Caco-2 (cell line): ENCODE measurements at regions not wholly inside any gene's neighbourhood (a gene's known extent, or its start where the extent isn't known, plus 50 kb on each side); places are given as distances from the start of the nearest gene placed in this dataset.

Experiments
- BruUV-seq: library from RNA; stranded (reverse); fragments of 400-500 nt; replicated peaks from 2 replicates; lab custom pipeline; 2021; lab: Mats Ljungman, UMichigan
- CTCF ChIA-PET: fragments of 300-600 bp; sonication (Branson Sonifier 250); formaldehyde crosslinking; loops from one replicate; lab custom pipeline; 2022; ENCODE audit warnings: antibody characterized with exemption; lab: Charles Lee
- POLR2A ChIA-PET: fragments of 300-600 bp; sonication (Branson Sonifier 250); formaldehyde crosslinking; loops from one replicate; lab custom pipeline; 2022; ENCODE audit warnings: antibody characterized with exemption; lab: Charles Lee
- DNase-seq, 2 experiments: peaks; one replicate each; pipeline versions ENCODE4 v3.0.0 to v3.0.0-alpha.2; 2020 to 2022
- H3K27me3 ChIP-seq: replicated peaks from 2 replicates; pipeline ENCODE4 v1.6.0; 2011; ENCODE audit warnings: low read length; ENCODE audit not compliant: control insufficient read depth, insufficient read depth
- H3K36me3 ChIP-seq: 2 replicates; pipeline ENCODE4 v1.5.1; 2011; ENCODE audit warnings: low read length; ENCODE audit not compliant: control insufficient read depth, insufficient read depth
- H3K4me1 ChIP-seq: fragments of 250-450 bp; sonication (Bioruptor Pico); 2 replicates; pipeline ENCODE4 v1.5.1; 2020; ENCODE audit warnings: mild to moderate bottlenecking
- H3K4me3 ChIP-seq: 2 replicates; pipeline ENCODE4 v1.5.1; 2011; ENCODE audit warnings: low read depth, mild to moderate bottlenecking, control low read depth, low read length
- H3K9me3 ChIP-seq: fragments of 250-450 bp; sonication (Bioruptor Pico); 2 replicates; pipeline ENCODE4 v1.5.1; 2020; ENCODE audit warnings: mild to moderate bottlenecking, moderate library complexity
- H3K27ac Mint-ChIP-seq: one replicate; pipeline ENCODE4 v1.8.0; 2022; ENCODE audit warnings: mixed read lengths; ENCODE audit not compliant: unreplicated experiment
- H3K27me3 Mint-ChIP-seq: one replicate; pipeline ENCODE4 v1.8.0; 2022; ENCODE audit warnings: mixed read lengths; ENCODE audit not compliant: insufficient read depth, unreplicated experiment
- H3K36me3 Mint-ChIP-seq: one replicate; pipeline ENCODE4 v1.8.0; 2022; ENCODE audit warnings: mild to moderate bottlenecking, mixed read lengths; ENCODE audit not compliant: insufficient read depth, unreplicated experiment
- H3K4me1 Mint-ChIP-seq: one replicate; pipeline ENCODE4 v1.8.0; 2022; ENCODE audit warnings: low read depth, mixed read lengths; ENCODE audit not compliant: unreplicated experiment
- H3K4me3 Mint-ChIP-seq: one replicate; pipeline ENCODE4 v1.8.0; 2022; ENCODE audit warnings: mild to moderate bottlenecking, moderate library complexity, mixed read lengths; ENCODE audit not compliant: unreplicated experiment
- H3K9me3 Mint-ChIP-seq: one replicate; pipeline ENCODE4 v1.8.0; 2022; ENCODE audit warnings: mixed read lengths; ENCODE audit not compliant: unreplicated experiment
- CTCF ChIP-seq, 2 experiments: fragments of 200-600 bp in 1 of 2; IDR thresholded peaks; 1 replicate in 1 of 2; 2 replicates in 1 of 2; pipeline versions ENCODE4 v1.5.1 to v1.8.0; 2011 to 2022; ENCODE audit warnings: antibody characterized with exemption in 1 of 2, control low read depth in 1 of 2, inconsistent platforms in 1 of 2, low read depth in 1 of 2, low read length in 1 of 2, mild to moderate bottlenecking in 1 of 2, moderate library complexity in 1 of 2; ENCODE audit not compliant: insufficient read depth in 1 of 2, severe bottlenecking in 1 of 2, unreplicated experiment in 1 of 2
- intact Hi-C: fragments of 100-400 bp; cut with micrococcal nuclease; formaldehyde crosslinking; loops from one replicate; pipeline ENCODE4 v1.10.0; 2022; ENCODE audit not compliant: unreplicated experiment

DNA sequence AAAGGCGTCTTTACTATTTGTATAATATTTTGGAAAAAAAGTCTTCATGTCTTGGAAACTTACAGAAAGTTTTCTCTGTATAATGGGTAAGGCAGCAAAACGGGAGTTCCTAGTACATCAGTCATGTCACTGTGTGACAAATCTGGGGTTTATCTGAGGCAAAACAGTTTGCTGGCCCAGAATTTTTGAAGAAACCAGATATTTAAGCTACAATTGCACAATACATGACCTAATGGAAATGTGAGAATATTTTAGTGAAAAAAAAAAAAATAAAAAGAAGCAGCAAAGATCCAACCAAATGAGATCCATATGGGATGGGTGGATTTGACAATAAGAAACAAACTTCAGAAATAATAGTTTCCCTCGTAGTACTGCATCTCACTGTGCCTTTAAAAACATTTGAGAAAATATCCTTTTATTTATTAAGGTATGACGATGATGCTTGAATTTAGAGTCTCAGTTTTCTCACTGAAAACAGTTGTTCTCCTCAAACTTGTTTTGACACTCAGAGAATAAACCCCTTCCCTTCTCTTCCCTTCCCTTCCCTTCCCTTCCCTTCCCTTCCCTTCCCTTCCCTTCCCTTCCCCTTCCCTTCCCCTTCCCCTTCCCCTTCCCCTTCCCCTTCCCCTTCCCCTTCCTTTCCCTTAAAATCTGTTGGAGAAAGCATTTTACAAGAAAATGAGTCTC, 180.5 kb upstream of the TUT7 start:
- ChIA-PET POLR2A (no interaction called here), CTCF (no interaction called here)
- no peaks in the 10 kb centered on the region for H3K27me3 Mint-ChIP-seq
- TF ChIP-seq CTCF (IDR thresholded peaks at IDR 0.05; ENCODE audit: insufficient read depth in 1 of 2, low read depth in 1 of 2, low read length in 1 of 2, severe bottlenecking in 1 of 2, unreplicated experiment in 1 of 2), result no peak
- no peak for DNase-seq
- H3K36me3 Mint-ChIP-seq, result no peaks in the 10 kb centered on the region
- BruUV-seq, result no TSS peak
- Histone ChIP-seq H3K4me3 (no peak overlapping the region), H3K27me3 (no peaks in the 10 kb centered on the region), H3K4me1 (no peaks in the 10 kb centered on the region), H3K36me3 (no peaks in the 10 kb centered on the region), H3K9me3 (no peaks in the 10 kb centered on the region)
- intact Hi-C loops, result no loop called here
- H3K4me1 Mint-ChIP-seq, result no peaks in the 10 kb centered on the region
- no peak overlapping the region for H3K4me3 Mint-ChIP-seq
- no peak overlapping the region for H3K27ac Mint-ChIP-seq
- no peaks in the 10 kb centered on the region for H3K9me3 Mint-ChIP-seq

GRCh38 chr9:86531971-86532640, 177.9 kb upstream of the TUT7 start:
- Histone ChIP-seq H3K27me3 (no peaks in the 10 kb centered on the region), H3K4me3 (no peak overlapping the region), H3K36me3 (no peaks in the 10 kb centered on the region), H3K9me3 (no peaks in the 10 kb centered on the region), H3K4me1 (no peaks in the 10 kb centered on the region)
- intact Hi-C loops, result no loop called here
- no TSS peak for BruUV-seq
- DNase-seq, result no peak
- Mint-ChIP-seq H3K27me3 (peaks cover 6% of the 10 kb centered on the region), H3K36me3 (no peaks in the 10 kb centered on the region), H3K27ac (no peak overlapping the region), H3K9me3 (no peaks in the 10 kb centered on the region), H3K4me3 (no peak overlapping the region), H3K4me1 (no peaks in the 10 kb centered on the region)
- TF ChIP-seq CTCF (IDR thresholded peaks at IDR 0.05; ENCODE audit: insufficient read depth in 1 of 2, low read depth in 1 of 2, low read length in 1 of 2, severe bottlenecking in 1 of 2, unreplicated experiment in 1 of 2), result no peak
- ChIA-PET POLR2A (no interaction called here), CTCF (no interaction called here)

DNA sequence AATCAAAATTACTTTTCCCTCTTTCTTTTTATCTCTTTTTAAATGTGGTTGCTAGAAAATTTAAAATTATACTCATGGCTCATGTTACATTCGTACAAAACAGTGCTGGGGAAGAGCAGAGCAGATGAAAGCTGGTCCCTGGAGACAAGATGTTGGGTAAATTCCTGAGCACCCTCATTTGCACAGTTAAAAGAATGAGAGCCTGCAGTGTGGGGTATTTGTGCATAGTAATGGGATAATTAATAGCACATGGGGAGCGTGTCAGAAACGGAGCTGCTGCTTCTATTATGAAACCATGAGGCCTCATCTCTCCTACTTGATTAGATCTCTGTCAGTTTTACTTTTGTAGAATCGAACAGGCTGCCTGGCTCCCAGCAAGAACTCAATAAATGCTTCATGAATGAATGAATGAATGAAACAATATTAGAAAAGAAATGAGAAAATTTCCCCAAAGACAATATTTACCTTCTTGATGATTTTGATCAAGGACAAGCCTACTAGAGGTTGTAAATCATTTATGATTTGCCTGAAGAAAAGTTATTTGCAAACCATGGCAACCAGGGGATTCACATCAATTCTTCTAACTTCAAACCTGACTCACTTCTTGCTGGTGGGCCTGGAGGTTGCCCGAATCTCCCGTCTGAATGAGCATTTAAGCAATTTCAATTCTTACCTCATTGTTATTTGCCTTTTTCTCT, 177.2 kb upstream of the TUT7 start:
- no peak for TF ChIP-seq CTCF (IDR thresholded peaks at IDR 0.05; ENCODE audit: insufficient read depth in 1 of 2, low read depth in 1 of 2, low read length in 1 of 2, severe bottlenecking in 1 of 2, unreplicated experiment in 1 of 2)

More for the DNA sequence above, 177.2 kb upstream of the TUT7 start:
- Histone ChIP-seq H3K4me1 (no peaks in the 10 kb centered on the region), H3K36me3 (no peaks in the 10 kb centered on the region), H3K4me3 (no peak overlapping the region), H3K27me3 (no peaks in the 10 kb centered on the region), H3K9me3 (no peaks in the 10 kb centered on the region)
- no peak for DNase-seq
- BruUV-seq, result no TSS peak
- H3K4me3 Mint-ChIP-seq, result no peak overlapping the region
- POLR2A ChIA-PET, result no interaction called here
- intact Hi-C loops, result no loop called here
- H3K27ac Mint-ChIP-seq, result no peak overlapping the region
- H3K27me3 Mint-ChIP-seq, result peaks cover 6% of the 10 kb centered on the region
- CTCF ChIA-PET, result no interaction called here
- no peaks in the 10 kb centered on the region for H3K36me3 Mint-ChIP-seq
- H3K9me3 Mint-ChIP-seq, result no peaks in the 10 kb centered on the region
- no peaks in the 10 kb centered on the region for H3K4me1 Mint-ChIP-seq
